ENCODE measurements at regions not wholly inside any gene's neighbourhood (a gene's known extent, or its start where the extent isn't known, plus 50 kb on each side); places are given as distances from the start of the nearest gene placed in this dataset.

DNA sequence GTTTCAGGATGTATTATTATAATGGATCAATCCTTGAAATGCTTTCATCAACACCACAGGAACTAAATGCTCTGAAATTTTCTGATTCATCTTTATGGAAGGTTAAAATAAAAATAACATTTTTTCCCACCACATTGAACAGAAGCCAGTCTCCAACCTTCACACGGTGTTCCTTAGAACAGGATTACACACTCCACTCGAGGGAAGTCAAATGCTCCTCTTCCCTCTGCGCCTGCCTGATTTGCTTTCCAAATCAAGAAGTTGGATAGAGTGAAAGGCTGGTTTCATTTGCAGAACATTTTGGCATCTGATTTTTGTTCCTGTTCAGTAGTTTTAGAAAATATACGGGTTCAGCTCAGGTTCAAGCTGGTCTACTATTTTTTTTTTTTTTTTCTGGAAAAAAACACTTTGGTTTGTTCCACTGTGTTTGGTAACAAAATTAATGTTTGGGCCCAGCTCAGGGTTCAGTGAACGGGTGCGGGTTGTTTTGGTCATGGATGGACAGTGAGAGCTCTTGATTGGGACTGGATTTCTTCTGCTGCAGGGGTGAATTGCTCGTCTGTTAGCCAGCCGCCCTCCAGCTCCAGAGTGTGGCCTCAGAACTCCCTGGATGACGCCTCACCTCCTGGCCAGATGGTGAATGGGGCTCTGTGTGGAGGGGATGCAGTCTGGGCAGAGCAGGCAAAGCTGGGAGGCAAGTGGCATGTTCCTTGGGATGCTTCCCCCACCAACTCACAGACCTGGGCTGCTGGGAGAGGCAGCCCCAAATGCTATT is 82.4 kb upstream of the STC2 start:
- Histone ChIP-seq H3K9me3 (ENCODE audit: insufficient read depth, low read depth, low read length) (peaks cover 7% of the 10 kb centered on the region), H2BK120ac (ENCODE audit: insufficient read depth, low read length, poor library complexity) (no peak overlapping the region), H3K23ac (ENCODE audit: low read length) (no peak overlapping the region), H4K8ac (ENCODE audit: low read depth, low read length) (no peak overlapping the region), H3K27ac (ENCODE audit: low read depth, low read length) (no peak overlapping the region), H3K4ac (ENCODE audit: low read depth, low read length) (no peak overlapping the region), H3K79me2 (ENCODE audit: control insufficient read depth, insufficient read depth, low read length, poor library complexity) (no peaks in the 10 kb centered on the region), H2BK12ac (ENCODE audit: low read length) (no peak overlapping the region), H3K9ac (ENCODE audit: low read length) (no peak overlapping the region), H2AK5ac (ENCODE audit: low read length) (no peak overlapping the region), H2BK5ac (ENCODE audit: low read depth, low read length, poor library complexity) (no peak overlapping the region), H3K4me1 (ENCODE audit: control insufficient read depth in 1 of 2, insufficient read depth in 2 of 2, low read length in 2 of 2) (no peaks in the 10 kb centered on the region), H3K4me2 (ENCODE audit: low read length) (no peak overlapping the region), H4K91ac (ENCODE audit: low read depth, low read length) (no peak overlapping the region), H3K18ac (ENCODE audit: low read length) (no peak overlapping the region), H3K79me1 (ENCODE audit: low read length) (no peaks in the 10 kb centered on the region), H4K12ac (ENCODE audit: low read depth, low read length) (no peak overlapping the region), H2AFZ (ENCODE audit: insufficient read depth, low read length, poor library complexity) (no peak overlapping the region), H3K27me3 (ENCODE audit: insufficient read depth, low read length) (no peaks in the 10 kb centered on the region), H3K14ac (ENCODE audit: low read length) (no peak overlapping the region), H3K36me3 (ENCODE audit: control insufficient read depth in 1 of 2, insufficient read depth in 2 of 2, low read length in 2 of 2) (no peaks in the 10 kb centered on the region), H3K4me3 (ENCODE audit: low read depth, low read length) (no peak overlapping the region)
- no peak for DNase-seq
- WGBS (ENCODE audit: extremely low coverage, insufficient coverage, insufficient read length), result no CpG with 5 or more reads among the region's 9 CpGs

DNA sequence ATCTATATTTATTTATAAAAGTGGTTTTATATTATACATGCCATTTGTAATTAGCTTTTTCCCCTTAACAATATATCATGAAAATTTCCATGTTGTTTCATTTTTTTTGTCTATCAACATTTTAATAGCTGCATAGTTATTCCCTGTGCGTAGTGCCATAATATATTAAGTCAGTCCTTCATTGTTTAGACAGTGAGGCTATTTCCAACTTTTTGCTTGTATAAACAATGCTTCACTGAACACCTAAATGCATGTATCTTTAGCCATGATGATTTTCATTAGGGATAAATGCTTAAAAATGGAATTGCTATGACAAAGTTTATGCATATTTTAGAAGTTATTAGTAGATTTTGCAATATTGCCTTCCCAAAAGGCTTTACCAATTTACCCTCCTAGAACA is 80.7 kb upstream of the STC2 start:
- Histone ChIP-seq H4K12ac (ENCODE audit: low read depth, low read length) (no peak overlapping the region), H3K27ac (ENCODE audit: low read depth, low read length) (no peak overlapping the region), H2BK12ac (ENCODE audit: low read length) (no peak overlapping the region), H4K8ac (ENCODE audit: low read depth, low read length) (no peak overlapping the region), H3K9me3 (ENCODE audit: insufficient read depth, low read depth, low read length) (peaks cover 1% of the 10 kb centered on the region), H3K9ac (ENCODE audit: low read length) (no peak overlapping the region), H3K36me3 (ENCODE audit: control insufficient read depth in 1 of 2, insufficient read depth in 2 of 2, low read length in 2 of 2) (no peaks in the 10 kb centered on the region), H3K79me2 (ENCODE audit: control insufficient read depth, insufficient read depth, low read length, poor library complexity) (no peaks in the 10 kb centered on the region), H3K4me3 (ENCODE audit: low read depth, low read length) (no peak overlapping the region), H2BK120ac (ENCODE audit: insufficient read depth, low read length, poor library complexity) (no peak overlapping the region), H3K18ac (ENCODE audit: low read length) (no peak overlapping the region), H2AFZ (ENCODE audit: insufficient read depth, low read length, poor library complexity) (no peak overlapping the region), H3K79me1 (ENCODE audit: low read length) (no peaks in the 10 kb centered on the region), H2AK5ac (ENCODE audit: low read length) (no peak overlapping the region), H3K4me1 (ENCODE audit: control insufficient read depth in 1 of 2, insufficient read depth in 2 of 2, low read length in 2 of 2) (no peaks in the 10 kb centered on the region), H3K23ac (ENCODE audit: low read length) (no peak overlapping the region), H3K27me3 (ENCODE audit: insufficient read depth, low read length) (no peaks in the 10 kb centered on the region), H3K4ac (ENCODE audit: low read depth, low read length) (no peak overlapping the region), H4K91ac (ENCODE audit: low read depth, low read length) (no peak overlapping the region), H3K14ac (ENCODE audit: low read length) (no peak overlapping the region), H3K4me2 (ENCODE audit: low read length) (no peak overlapping the region), H2BK5ac (ENCODE audit: low read depth, low read length, poor library complexity) (no peak overlapping the region)
- no CpG with 5 or more reads among the region's 1 CpG for WGBS (ENCODE audit: extremely low coverage, insufficient coverage, insufficient read length)
- DNase-seq, result no peak

DNA sequence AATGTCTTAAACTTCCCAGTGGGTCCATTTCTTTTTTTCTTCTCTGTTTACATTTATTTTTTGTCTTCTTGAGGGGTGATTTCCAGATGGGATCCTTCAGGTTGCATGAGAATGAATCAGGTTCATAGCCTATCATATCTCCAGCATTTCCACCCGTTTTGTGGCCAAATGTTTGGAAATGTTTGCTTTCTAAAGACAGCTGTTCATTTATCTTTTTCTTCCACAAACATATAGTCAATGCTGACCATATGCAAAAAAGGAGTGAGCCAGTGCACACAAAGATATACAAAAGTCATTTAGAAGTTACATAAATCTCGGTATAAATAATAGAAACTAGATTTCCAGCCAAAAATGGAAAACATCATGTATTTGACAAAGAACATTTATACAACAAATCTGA is 71.6 kb upstream of the STC2 start:
- H3K79me2 ChIP-seq (ENCODE audit: control insufficient read depth, insufficient read depth, low read length, poor library complexity), result no peaks in the 10 kb centered on the region
- H3K9me3 ChIP-seq (ENCODE audit: insufficient read depth, low read depth, low read length), result no peaks in the 10 kb centered on the region
- no peak overlapping the region for H4K8ac ChIP-seq (ENCODE audit: low read depth, low read length)
- H2AFZ ChIP-seq (ENCODE audit: insufficient read depth, low read length, poor library complexity), result no peak overlapping the region
- H3K4ac ChIP-seq (ENCODE audit: low read depth, low read length), result no peak overlapping the region
- no peak overlapping the region for H4K12ac ChIP-seq (ENCODE audit: low read depth, low read length)
- H3K4me2 ChIP-seq (ENCODE audit: low read length), result no peak overlapping the region
- H2AK5ac ChIP-seq (ENCODE audit: low read length), result no peak overlapping the region
- no peak overlapping the region for H3K27ac ChIP-seq (ENCODE audit: low read depth, low read length)
- H3K14ac ChIP-seq (ENCODE audit: low read length), result no peak overlapping the region
- no peak overlapping the region for H2BK120ac ChIP-seq (ENCODE audit: insufficient read depth, low read length, poor library complexity)
- no peak overlapping the region for H3K9ac ChIP-seq (ENCODE audit: low read length)
- no peak overlapping the region for H2BK12ac ChIP-seq (ENCODE audit: low read length)
- DNase-seq, result no peak
- WGBS (ENCODE audit: extremely low coverage, insufficient coverage, insufficient read length), result no CpG with 5 or more reads among the region's 2 CpGs
- no peaks in the 10 kb centered on the region for H3K27me3 ChIP-seq (ENCODE audit: insufficient read depth, low read length)
- no peak overlapping the region for H3K4me3 ChIP-seq (ENCODE audit: low read depth, low read length)
- H3K18ac ChIP-seq (ENCODE audit: low read length), result no peak overlapping the region
- no peak overlapping the region for H3K23ac ChIP-seq (ENCODE audit: low read length)
- no peak overlapping the region for H2BK5ac ChIP-seq (ENCODE audit: low read depth, low read length, poor library complexity)
- H3K36me3 ChIP-seq (ENCODE audit: control insufficient read depth in 1 of 2, insufficient read depth in 2 of 2, low read length in 2 of 2), result no peaks in the 10 kb centered on the region
- H4K91ac ChIP-seq (ENCODE audit: low read depth, low read length), result no peak overlapping the region
- no peaks in the 10 kb centered on the region for H3K79me1 ChIP-seq (ENCODE audit: low read length)
- no peaks in the 10 kb centered on the region for H3K4me1 ChIP-seq (ENCODE audit: control insufficient read depth in 1 of 2, insufficient read depth in 2 of 2, low read length in 2 of 2)

DNA sequence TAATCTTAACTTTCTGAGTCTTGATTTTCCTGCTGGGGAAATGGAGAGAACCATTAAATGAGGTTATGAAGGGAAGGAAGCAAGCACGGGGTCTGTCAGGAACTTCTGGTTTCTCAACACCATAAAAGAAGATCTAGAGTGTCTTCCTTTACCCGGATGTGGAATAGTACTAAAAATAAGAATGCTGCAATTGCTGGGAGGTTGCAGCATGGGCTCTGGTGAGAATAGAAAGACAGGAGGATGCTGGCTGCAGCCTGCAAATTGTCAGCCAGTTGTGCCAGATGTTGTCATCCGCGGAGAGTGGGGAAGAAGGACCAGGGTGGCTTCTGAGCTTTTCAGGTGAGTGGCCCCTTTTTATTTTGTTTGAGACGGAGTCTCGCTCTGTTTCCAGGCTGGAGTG is 69.3 kb upstream of the STC2 start:
- Histone ChIP-seq H3K9me3 (ENCODE audit: insufficient read depth, low read depth, low read length) (no peaks in the 10 kb centered on the region), H3K79me2 (ENCODE audit: control insufficient read depth, insufficient read depth, low read length, poor library complexity) (no peaks in the 10 kb centered on the region), H3K27me3 (ENCODE audit: insufficient read depth, low read length) (no peaks in the 10 kb centered on the region), H3K14ac (ENCODE audit: low read length) (no peak overlapping the region), H2BK5ac (ENCODE audit: low read depth, low read length, poor library complexity) (no peak overlapping the region), H3K79me1 (ENCODE audit: low read length) (no peaks in the 10 kb centered on the region), H3K18ac (ENCODE audit: low read length) (no peak overlapping the region), H3K27ac (ENCODE audit: low read depth, low read length) (no peak overlapping the region), H3K4me1 (ENCODE audit: control insufficient read depth in 1 of 2, insufficient read depth in 2 of 2, low read length in 2 of 2) (no peaks in the 10 kb centered on the region), H3K4ac (ENCODE audit: low read depth, low read length) (no peak overlapping the region), H3K9ac (ENCODE audit: low read length) (no peak overlapping the region), H2BK120ac (ENCODE audit: insufficient read depth, low read length, poor library complexity) (no peak overlapping the region), H4K91ac (ENCODE audit: low read depth, low read length) (no peak overlapping the region), H3K23ac (ENCODE audit: low read length) (no peak overlapping the region), H3K4me3 (ENCODE audit: low read depth, low read length) (no peak overlapping the region), H4K12ac (ENCODE audit: low read depth, low read length) (no peak overlapping the region), H2AK5ac (ENCODE audit: low read length) (no peak overlapping the region), H3K36me3 (ENCODE audit: control insufficient read depth in 1 of 2, insufficient read depth in 2 of 2, low read length in 2 of 2) (no peaks in the 10 kb centered on the region), H3K4me2 (ENCODE audit: low read length) (no peak overlapping the region), H2BK12ac (ENCODE audit: low read length) (no peak overlapping the region), H4K8ac (ENCODE audit: low read depth, low read length) (no peak overlapping the region), H2AFZ (ENCODE audit: insufficient read depth, low read length, poor library complexity) (no peak overlapping the region)
- no CpG with 5 or more reads among the region's 6 CpGs for WGBS (ENCODE audit: extremely low coverage, insufficient coverage, insufficient read length)
- no peak for DNase-seq
